H1 (cell line): ENCODE measurements at regions not wholly inside any gene's neighbourhood (a gene's known extent, or its start where the extent isn't known, plus 50 kb on each side); places are given as distances from the start of the nearest gene placed in this dataset.

Source experiments
- CTCF ChIA-PET: fragments of 300-600 bp; sonication (Branson Sonifier 250); formaldehyde crosslinking; loops from one replicate; lab custom pipeline; 2021; ENCODE audit not compliant: partially characterized antibody; lab: Charles Lee
- POLR2A ChIA-PET: fragments of 300-600 bp; sonication (Branson Sonifier 250); formaldehyde crosslinking; loops from one replicate; lab custom pipeline; 2021; ENCODE audit warnings: inconsistent platforms; ENCODE audit not compliant: partially characterized antibody; lab: Charles Lee
- DNase-seq, 2 experiments: peaks; one replicate each; pipeline versions ENCODE4 v3.0.0 to v3.0.0-alpha.2; 2010 to 2022; ENCODE audit warnings: low spot score in 2 of 2, low read depth in 1 of 2, mixed read lengths in 1 of 2
- FAIRE-seq: peaks from 2 replicates; lab custom pipeline; 2011; peaks lifted over from hg19 to GRCh38; lab: Jason Lieb, UNC
- H2AFZ ChIP-seq: 2 replicates; pipeline ENCODE4 v1.8.1; 2012; ENCODE audit warnings: low read length, inconsistent platforms
- H2AK5ac ChIP-seq: 2 replicates; pipeline ENCODE4 v1.6.1; 2013; ENCODE audit warnings: low read depth, low read length
- H2BK120ac ChIP-seq: replicated peaks from 2 replicates; pipeline ENCODE3; 2013; ENCODE audit warnings: low read depth, low read length, inconsistent platforms
- H2BK12ac ChIP-seq: 2 replicates; pipeline ENCODE4 v1.6.1; 2013; ENCODE audit warnings: low read depth, low read length
- H2BK15ac ChIP-seq: 2 replicates; pipeline ENCODE4 v1.6.1; 2013; ENCODE audit warnings: low read length
- H2BK20ac ChIP-seq: 2 replicates; pipeline ENCODE4 v1.6.1; 2013; ENCODE audit warnings: low read length
- H2BK5ac ChIP-seq: 2 replicates; pipeline ENCODE4 v1.6.1; 2013; ENCODE audit warnings: low read depth, low read length
- H3K14ac ChIP-seq: 2 replicates; pipeline ENCODE4 v1.6.1; 2013; ENCODE audit warnings: inconsistent platforms; ENCODE audit not compliant: insufficient read length
- H3K18ac ChIP-seq: 2 replicates; pipeline ENCODE4 v1.6.1; 2013; ENCODE audit warnings: low read length; ENCODE audit errors: extremely low read depth
- H3K23ac ChIP-seq: 2 replicates; pipeline ENCODE4 v1.6.1; 2013; ENCODE audit warnings: inconsistent platforms; ENCODE audit not compliant: insufficient read length
- H3K23me2 ChIP-seq: 2 replicates; pipeline ENCODE4 v1.6.1; 2013; ENCODE audit warnings: low read depth, low read length
- H3K27ac ChIP-seq: 2 replicates; pipeline ENCODE4 v1.6.1; 2011; ENCODE audit warnings: low read depth, low read length, inconsistent platforms
- H3K27me3 ChIP-seq, 4 experiments: replicated peaks in 1 of 4; 1 replicate in 1 of 4; 2 replicates in 3 of 4; pipeline versions ENCODE4 v1.6.1 to v1.8.1; 2011 to 2013; ENCODE audit warnings: low read length in 3 of 4, mild to moderate bottlenecking in 3 of 4, inconsistent platforms in 2 of 4, mixed read lengths in 2 of 4, moderate library complexity in 1 of 4; ENCODE audit not compliant: control insufficient read depth in 3 of 4, insufficient read depth in 3 of 4; ENCODE audit errors: extremely low read depth in 1 of 4
- H3K36me3 ChIP-seq, 4 experiments: 2 replicates each; pipeline versions ENCODE4 v1.6.1 to v1.8.1; 2011 to 2013; ENCODE audit warnings: mild to moderate bottlenecking in 4 of 4, low read length in 3 of 4, moderate library complexity in 2 of 4, control low read depth in 1 of 4, inconsistent platforms in 1 of 4; ENCODE audit not compliant: insufficient read depth in 4 of 4, control insufficient read depth in 2 of 4
- H3K4ac ChIP-seq: replicated peaks from 2 replicates; pipeline ENCODE3; 2013; ENCODE audit warnings: low read length, low read depth, mixed read lengths, inconsistent platforms; ENCODE audit not compliant: insufficient read length
- H3K4me1 ChIP-seq, 4 experiments: replicated peaks in 1 of 4; 1 replicate in 1 of 4; 2 replicates in 3 of 4; pipeline versions ENCODE4 v1.6.1 to v1.8.1; 2011 to 2013; ENCODE audit warnings: low read length in 3 of 4, inconsistent platforms in 2 of 4, mixed read lengths in 1 of 4; ENCODE audit not compliant: insufficient read depth in 4 of 4, control insufficient read depth in 3 of 4
- H3K4me2 ChIP-seq, 2 experiments: 2 replicates each; pipeline versions ENCODE4 v1.6.1 to v1.8.1; 2011 to 2013; ENCODE audit warnings: low read depth in 2 of 2, low read length in 2 of 2, control low read depth in 1 of 2, inconsistent platforms in 1 of 2, mild to moderate bottlenecking in 1 of 2; ENCODE audit not compliant: insufficient read depth in 1 of 2
- H3K4me3 ChIP-seq, 4 experiments: fragments of 200-600, 300-600 bp in 1 of 4; sonication (generic), shearing (Covaris generic), sonication (Bioruptor Twin) in 1 of 4; 2 replicates each; pipeline versions ENCODE4 v1.5.1 to v1.8.1; 2011 to 2016; ENCODE audit warnings: low read length in 4 of 4, low read depth in 3 of 4, control low read depth in 2 of 4, inconsistent platforms in 2 of 4, mild to moderate bottlenecking in 2 of 4, mixed read lengths in 1 of 4, moderate library complexity in 1 of 4; ENCODE audit not compliant: insufficient read depth in 2 of 4; ENCODE audit errors: extremely low read depth in 1 of 4
- H3K56ac ChIP-seq: replicated peaks from 2 replicates; pipeline ENCODE3; 2013; ENCODE audit warnings: low read depth, mild to moderate bottlenecking, mixed read lengths, low read length, inconsistent platforms; ENCODE audit not compliant: insufficient read length
- H3K79me1 ChIP-seq: 2 replicates; pipeline ENCODE4 v1.6.1; 2013; ENCODE audit warnings: low read depth, low read length, control low read depth
- H3K79me2 ChIP-seq, 2 experiments: 2 replicates each; pipeline versions ENCODE4 v1.6.1 to v1.8.1; 2012 to 2013; ENCODE audit warnings: low read length in 2 of 2, mild to moderate bottlenecking in 2 of 2, inconsistent platforms in 1 of 2; ENCODE audit not compliant: insufficient read depth in 2 of 2, control insufficient read depth in 1 of 2
- H3K9ac ChIP-seq, 4 experiments: replicated peaks in 1 of 4; 1 replicate in 1 of 4; 2 replicates in 3 of 4; pipeline versions ENCODE4 v1.6.1 to v1.8.1; 2011 to 2013; ENCODE audit warnings: low read depth in 3 of 4, low read length in 3 of 4, control low read depth in 2 of 4, mild to moderate bottlenecking in 2 of 4, moderate library complexity in 2 of 4, inconsistent platforms in 1 of 4; ENCODE audit errors: extremely low read depth in 1 of 4
- H3K9me3 ChIP-seq, 2 experiments: 2 replicates each; pipeline versions ENCODE4 v1.6.1 to v1.8.1; 2012 to 2013; ENCODE audit warnings: mild to moderate bottlenecking in 2 of 2, moderate library complexity in 2 of 2, control low read depth in 1 of 2, inconsistent platforms in 1 of 2, low read depth in 1 of 2, low read length in 1 of 2, mixed read lengths in 1 of 2; ENCODE audit not compliant: insufficient read depth in 2 of 2
- H4K20me1 ChIP-seq, 2 experiments: replicated peaks in 1 of 2; 2 replicates each; pipeline versions ENCODE3 to v1.8.1; 2011 to 2013; ENCODE audit warnings: inconsistent platforms in 2 of 2, low read length in 2 of 2, mild to moderate bottlenecking in 1 of 2; ENCODE audit not compliant: insufficient read depth in 2 of 2, control insufficient read depth in 1 of 2
- H4K5ac ChIP-seq: 2 replicates; pipeline ENCODE4 v1.6.1; 2013; ENCODE audit warnings: low read length, low read depth, mixed read lengths, inconsistent platforms; ENCODE audit not compliant: insufficient read length
- H4K8ac ChIP-seq: 2 replicates; pipeline ENCODE4 v1.8.0; 2013; ENCODE audit warnings: mild to moderate bottlenecking, moderate library complexity, low read length, inconsistent platforms; ENCODE audit not compliant: insufficient read depth; ENCODE audit errors: extremely low read depth
- H4K91ac ChIP-seq: replicated peaks from 2 replicates; pipeline ENCODE3; 2013; ENCODE audit warnings: low read length, mixed read lengths, inconsistent platforms; ENCODE audit not compliant: insufficient read length
- ASH2L ChIP-seq: fragments of 200-600, 300-600 bp; sonication (generic); IDR thresholded peaks from one replicate; pipeline ENCODE4 v1.7.1; 2017; ENCODE audit warnings: low read length
- CBX8 ChIP-seq: fragments of 300-800, 300-1000 bp; sonication (generic); IDR thresholded peaks from 2 replicates; pipeline ENCODE4 v1.7.1; 2016; ENCODE audit warnings: low read depth, low read length, borderline replicate concordance
- EP300 ChIP-seq, 2 experiments: IDR thresholded peaks; 1 replicate in 1 of 2; 2 replicates in 1 of 2; pipeline ENCODE4 v1.6.1; 2011 to 2012; ENCODE audit warnings: low read depth in 2 of 2, low read length in 2 of 2, mild to moderate bottlenecking in 2 of 2, borderline replicate concordance in 1 of 2, inconsistent platforms in 1 of 2, moderate library complexity in 1 of 2
- HDAC2 ChIP-seq, 2 experiments: fragments of 300-600 bp in 1 of 2; sonication (generic) in 1 of 2; IDR thresholded peaks; 2 replicates each; pipeline ENCODE4 v1.6.1; 2011 to 2012; ENCODE audit warnings: low read depth in 2 of 2, low read length in 2 of 2, mild to moderate bottlenecking in 2 of 2, moderate library complexity in 2 of 2, borderline replicate concordance in 1 of 2, inconsistent platforms in 1 of 2
- JUND ChIP-seq: IDR thresholded peaks from 2 replicates; pipeline ENCODE4 v1.6.1; 2011; ENCODE audit warnings: mild to moderate bottlenecking, improper control_type of control experiment, low read length
- RBBP5 ChIP-seq: IDR thresholded peaks from 2 replicates; pipeline ENCODE4 v1.7.1; 2012; ENCODE audit warnings: low read depth, mild to moderate bottlenecking, inconsistent platforms, low read length, moderate library complexity, borderline replicate concordance
- SP1 ChIP-seq: IDR thresholded peaks from 2 replicates; pipeline ENCODE4 v1.6.1; 2011; ENCODE audit warnings: low read depth, low read length
- SP4 ChIP-seq: IDR thresholded peaks from 2 replicates; pipeline ENCODE4 v1.6.1; 2012; ENCODE audit warnings: low read length, inconsistent platforms
- SUZ12 ChIP-seq: fragments of 200-600 bp; sonication (generic); IDR thresholded peaks from 2 replicates; pipeline ENCODE4 v1.6.1; 2012; ENCODE audit warnings: mild to moderate bottlenecking, inconsistent platforms, low read length, moderate library complexity, mixed read lengths
- TEAD4 ChIP-seq: IDR thresholded peaks from 2 replicates; pipeline ENCODE4 v1.6.1; 2012; ENCODE audit warnings: low read depth, low read length, inconsistent platforms, mixed read lengths
- WGBS, 2 experiments: shearing (Covaris generic) in 1 of 2; methylation state at CpG; one replicate each; pipeline versions ENCODE4 v1.1.6 to v1.1.7; 2013 to 2015; ENCODE audit warnings: low lambda C conversion rate in 2 of 2, mixed read lengths in 2 of 2, inconsistent platforms in 1 of 2, low coverage in 1 of 2, missing lambda C conversion rate in 1 of 2; ENCODE audit not compliant: insufficient replicate concordance in 2 of 2, insufficient coverage in 1 of 2, insufficient read length in 1 of 2; ENCODE audit errors: extremely low coverage in 1 of 2, missing lambda C conversion rate in 1 of 2; 5-methylcytosine and 5-hydroxymethylcytosine counted together

GRCh38 chr5:118637947-118638670 is 350.2 kb downstream of the DTWD2 start:
- Histone ChIP-seq H3K79me2 (no peaks in the 10 kb centered on the region), H3K4me2 (no peak overlapping the region)

More at GRCh38 chr5:118637947-118638670, 350.2 kb downstream of the DTWD2 start:
- Histone ChIP-seq H4K20me1 (no peaks in the 10 kb centered on the region), H2BK12ac (no peak overlapping the region), H2BK5ac (no peak overlapping the region), H3K23me2 (no peaks in the 10 kb centered on the region), H3K4ac (no peak overlapping the region), H3K9ac (no peak overlapping the region), H2BK20ac (no peak overlapping the region), H4K91ac (no peak overlapping the region), H3K18ac (no peak overlapping the region), H2AK5ac (no peak overlapping the region), H2AFZ (no peak overlapping the region), H3K4me1 (no peaks in the 10 kb centered on the region), H2BK15ac (no peak overlapping the region), H3K79me1 (no peaks in the 10 kb centered on the region), H3K56ac (no peak overlapping the region), H4K5ac (no peak overlapping the region), H3K9me3 (no peaks in the 10 kb centered on the region), H3K27ac (no peak overlapping the region), H4K8ac (no peak overlapping the region), H3K27me3 (no peaks in the 10 kb centered on the region), H3K4me3 (no peak overlapping the region), H3K36me3 (no peaks in the 10 kb centered on the region), H2BK120ac (no peak overlapping the region), H3K23ac (no peak overlapping the region), H3K14ac (no peak overlapping the region)
- ChIA-PET CTCF (interaction anchor here (1.0 to 1.5 kb wide), 2 partner anchors 9 to 59 kb away, joined by 3 to 5 read pairs; no protein-coding TSS in a partner anchor), POLR2A (no interaction called here)
- FAIRE-seq, result no peak
- no peak for DNase-seq
- TF ChIP-seq SUZ12, result no peak
- no peak for TF ChIP-seq ASH2L
- TF ChIP-seq HDAC2 (IDR thresholded peaks at IDR 0.05; ENCODE audit: borderline replicate concordance in 1 of 2, low read depth in 2 of 2, low read length in 2 of 2), result no peak
- no peak for TF ChIP-seq CBX8
- no peak for TF ChIP-seq JUND
- TF ChIP-seq SP1, result no peak
- TF ChIP-seq EP300 (IDR thresholded peaks at IDR 0.05; ENCODE audit: borderline replicate concordance in 1 of 2, low read depth in 2 of 2, low read length in 2 of 2), result no peak
- no peak for TF ChIP-seq TEAD4
- no peak for TF ChIP-seq SP4
- no peak for TF ChIP-seq RBBP5
- WGBS, 2 experiments, result 89% methylated on average over 9 of the region's 9 CpGs; no CpG with 5 or more reads in 1 of the 2 experiments
